NCI-H2196 treated with DMSO at 0.1 percent for 48 hours (cell line): ENCODE measurements at regions not wholly inside any gene's neighbourhood (a gene's known extent, or its start where the extent isn't known, plus 50 kb on each side); places are given as distances from the start of the nearest gene placed in this dataset.

Source experiments
- DNase-seq: peaks from one replicate; lab custom pipeline; 2025; ENCODE audit not compliant: unreplicated experiment; lab: John Stamatoyannopoulos, UW

GRCh38 chr22:49642331-49642730 is 185.3 kb downstream of the BRD1 start:
- no peak for DNase-seq

- no peak for DNase-seq
Observed at GRCh38 chr22:49641770-49642313, 185.8 kb downstream of the BRD1 start.

DNA sequence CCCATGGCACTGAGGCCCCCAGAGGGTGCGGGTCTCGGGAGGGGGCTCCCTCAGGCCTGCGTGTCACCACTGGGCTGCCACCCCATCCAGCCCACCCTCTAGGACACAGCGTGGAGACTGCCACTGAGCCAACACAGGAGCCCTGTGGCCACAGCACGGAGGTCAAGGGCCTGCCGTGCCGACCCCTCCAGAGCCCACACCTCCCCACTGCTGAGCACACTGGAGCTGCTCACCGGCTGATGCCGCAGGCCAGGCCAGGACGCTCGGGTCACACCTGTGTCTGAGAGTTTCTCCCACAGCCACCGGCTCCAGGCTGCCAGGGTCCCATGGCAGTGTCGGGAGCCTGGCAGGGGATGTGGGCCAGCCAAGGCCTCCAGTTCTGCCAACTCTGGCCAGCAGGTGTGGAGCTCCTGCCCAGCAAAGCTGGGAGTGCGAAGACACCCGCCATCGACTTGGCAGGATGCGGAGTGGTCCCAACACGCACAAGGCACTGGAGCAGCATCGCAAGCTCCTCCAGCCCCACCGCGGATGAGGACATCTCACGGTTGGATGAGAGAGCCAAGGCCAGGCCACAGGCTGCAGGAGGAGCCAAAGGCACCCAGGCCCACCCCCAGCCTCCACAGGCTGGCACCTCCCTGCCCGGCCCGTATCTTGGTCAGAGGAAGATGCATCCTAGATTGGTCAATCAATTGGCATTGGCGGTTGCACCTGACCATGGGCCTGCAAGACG is 187.1 kb downstream of the BRD1 start:
- no peak for DNase-seq

DNA sequence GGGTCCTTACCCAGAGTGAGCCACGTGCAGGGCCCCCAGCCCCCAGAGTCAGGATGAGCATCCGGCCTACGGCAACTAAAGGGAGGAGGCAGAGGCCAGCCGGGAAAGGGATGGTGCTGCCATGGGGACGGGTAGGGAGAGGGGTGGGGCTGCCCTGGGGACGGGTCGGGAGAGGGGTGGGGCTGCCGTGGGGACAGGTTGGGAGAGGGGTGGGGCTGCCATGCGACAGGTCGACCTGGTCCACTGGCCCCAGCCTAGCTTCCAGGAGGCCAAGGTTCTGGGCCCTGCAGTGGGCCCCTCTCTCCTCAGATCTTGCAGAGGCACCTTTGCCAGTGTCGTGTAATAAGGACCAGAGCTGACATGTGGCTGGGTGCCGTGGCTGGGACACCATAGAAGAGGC is 187.7 kb downstream of the BRD1 start:
- no peak for DNase-seq

GRCh38 chr22:49638788-49639187 is 188.9 kb downstream of the BRD1 start:
- no peak for DNase-seq

DNA sequence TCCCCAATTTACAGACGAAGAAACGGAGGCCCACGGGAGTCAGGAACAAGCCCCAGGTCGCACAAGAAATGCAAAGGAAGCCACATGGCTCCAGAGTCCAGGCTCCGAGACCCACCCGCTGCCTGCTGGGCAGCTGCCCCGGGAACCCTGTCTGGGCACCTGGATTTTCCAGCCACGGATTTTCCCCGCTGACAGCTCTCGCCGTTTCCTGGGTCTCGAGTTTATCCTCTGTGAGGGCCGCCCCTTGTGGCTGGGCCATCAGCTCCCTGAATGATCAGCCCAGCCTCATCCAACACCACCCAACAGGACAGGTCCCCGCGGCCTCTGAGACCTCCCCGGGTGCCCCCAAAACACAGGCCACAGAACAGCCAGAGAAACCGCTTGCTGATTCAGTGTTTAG is 189.7 kb downstream of the BRD1 start:
- no peak for DNase-seq

DNA sequence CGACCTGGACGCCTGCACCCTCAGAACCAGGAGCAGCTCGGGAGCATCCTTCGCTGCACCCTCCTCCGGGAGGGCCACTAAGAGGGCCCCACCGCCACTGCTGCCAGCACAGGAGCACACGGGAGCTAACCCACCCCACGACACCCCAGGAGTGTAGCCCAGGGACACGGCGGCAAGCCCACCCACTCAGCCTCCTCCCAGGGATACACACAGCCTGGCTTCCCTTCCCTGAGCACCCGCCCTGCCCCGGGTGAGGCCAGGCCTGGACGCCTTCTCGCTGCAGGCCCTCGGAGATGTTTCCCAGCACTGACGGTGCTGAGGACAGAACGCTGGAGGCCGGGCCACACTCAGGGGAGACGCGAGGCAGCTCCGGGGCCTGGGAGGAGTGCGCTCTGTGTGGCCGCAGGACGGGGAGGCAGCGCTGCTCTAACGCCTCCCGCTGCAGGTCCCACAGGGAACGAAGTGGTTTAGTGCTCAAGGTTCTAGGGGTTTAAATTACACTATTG is 190.4 kb downstream of the BRD1 start:
- DNase-seq, result no peak

DNA sequence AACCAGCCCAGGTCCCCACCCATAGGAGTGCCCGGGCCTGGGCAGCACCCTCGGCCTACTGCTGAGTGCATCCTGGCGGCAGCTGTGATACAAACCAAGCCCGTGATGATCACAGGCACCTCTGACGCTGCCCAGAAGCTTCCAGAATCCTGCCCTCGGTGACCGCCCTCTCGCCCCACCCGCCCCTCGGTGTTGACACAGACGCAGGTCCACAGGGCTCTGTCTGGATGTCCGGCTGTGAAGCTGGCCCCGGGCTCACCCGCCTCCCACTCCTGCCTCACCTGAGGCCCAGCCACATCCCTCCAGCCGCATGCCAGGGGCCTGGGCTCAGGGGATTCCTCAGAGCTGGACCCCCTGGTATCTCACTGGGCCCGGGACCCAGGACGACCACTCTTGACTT is 191.0 kb downstream of the BRD1 start:
- DNase-seq, result no peak

DNA sequence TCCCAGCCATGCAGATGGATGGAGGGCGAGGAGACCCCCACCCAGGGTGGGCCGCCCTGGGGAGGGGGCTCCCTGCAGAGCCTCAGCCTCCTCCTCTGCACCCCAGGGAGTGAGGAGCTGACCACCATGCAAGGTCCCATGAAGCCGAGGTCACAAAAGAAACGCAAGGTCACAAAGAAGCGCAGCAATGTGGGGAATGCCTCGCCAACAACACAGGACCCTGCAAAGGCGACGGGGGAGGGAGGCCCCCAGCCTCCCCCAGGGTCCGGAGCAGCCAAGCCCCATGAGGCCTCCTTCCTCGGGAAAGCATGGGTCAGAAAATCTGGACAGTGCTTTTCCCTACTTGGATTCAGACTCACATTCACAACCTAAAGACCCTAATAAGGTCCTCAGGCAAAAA is 191.5 kb downstream of the BRD1 start:
- no peak for DNase-seq

DNA sequence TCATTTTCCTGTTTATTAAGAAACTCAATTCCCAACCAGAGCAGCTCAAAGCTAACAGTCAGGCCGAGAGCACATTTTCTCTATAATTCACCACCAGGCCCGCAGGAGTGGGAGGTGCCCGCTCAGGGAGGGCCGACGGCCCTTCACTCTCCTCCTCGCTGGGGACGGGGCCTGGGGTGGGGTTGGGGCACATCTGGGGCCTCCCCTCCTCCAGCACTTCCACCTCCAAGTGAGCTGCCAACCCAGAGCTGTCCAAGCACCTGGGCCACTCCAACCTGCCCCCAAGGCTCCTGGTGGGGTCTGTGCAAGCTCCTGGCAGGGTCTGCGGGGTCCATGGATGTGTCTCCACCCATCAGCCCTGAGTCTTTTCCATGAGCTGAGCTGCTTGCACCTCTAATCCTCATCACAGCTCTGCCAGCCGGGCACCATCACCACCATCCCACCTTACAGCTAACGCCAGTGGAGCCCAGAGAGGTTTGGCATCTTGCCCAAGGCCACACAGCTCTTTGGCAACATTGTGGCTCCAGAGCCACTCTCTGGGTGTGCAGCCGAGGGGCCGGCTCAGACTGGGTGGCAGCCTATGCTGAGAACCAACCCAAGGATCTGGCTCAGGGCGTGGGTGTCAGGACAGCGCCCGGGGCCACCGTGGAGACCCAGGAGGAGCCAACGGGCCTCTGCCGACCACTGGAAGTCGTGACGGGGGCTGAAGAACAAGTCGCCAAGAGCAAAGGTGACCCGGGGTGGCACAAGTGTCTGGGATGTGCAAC is 193.5 kb downstream of the BRD1 start:
- DNase-seq, result no peak

DNA sequence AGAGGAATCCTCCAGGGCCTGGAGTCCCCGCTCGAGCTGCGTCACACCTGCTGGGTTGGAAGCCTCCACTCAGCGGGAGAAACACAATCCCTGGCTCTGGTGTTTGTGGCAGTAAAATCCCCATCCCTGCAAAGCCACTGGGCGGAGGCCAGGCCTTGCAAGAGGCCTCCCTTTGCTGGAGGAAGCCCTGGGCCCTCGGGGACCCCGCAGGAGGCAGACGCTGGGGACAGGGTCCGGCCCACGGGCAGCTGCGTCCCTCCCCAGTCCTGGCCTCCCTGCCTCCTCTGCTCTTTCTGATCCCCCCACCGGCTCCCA is 194.7 kb downstream of the BRD1 start:
- DNase-seq, result no peak

- DNase-seq, result peak; percentile 4
Observed at GRCh38 chr22:49632199-49633009, 195.3 kb downstream of the BRD1 start.

GRCh38 chr22:49630448-49630946 is 197.2 kb downstream of the BRD1 start:
- no peak for DNase-seq

GRCh38 chr22:49629586-49630447 is 197.9 kb downstream of the BRD1 start:
- DNase-seq, result no peak

DNA sequence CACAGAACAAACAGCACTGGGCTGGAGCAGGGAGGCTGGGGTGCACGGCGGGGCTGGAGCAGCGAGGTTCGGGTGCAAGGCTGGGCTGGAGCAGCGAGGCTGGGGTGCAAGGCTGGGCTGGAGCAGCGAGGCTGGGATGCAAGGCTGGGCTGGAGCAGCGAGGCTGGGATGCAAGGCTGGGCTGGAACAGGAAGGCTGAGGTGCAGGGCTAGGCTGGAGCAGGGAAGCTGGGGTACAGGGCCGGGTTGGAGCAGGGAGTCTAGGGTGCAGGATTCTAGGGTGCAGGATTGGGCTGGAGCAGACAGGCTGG is 198.5 kb downstream of the BRD1 start:
- DNase-seq, result no peak

- DNase-seq, result no peak
Observed at GRCh38 chr22:49628391-49629260, 199.0 kb downstream of the BRD1 start.

- DNase-seq, result no peak
Observed at GRCh38 chr22:49627217-49628181, 200.2 kb downstream of the BRD1 start.
